ENCODE measurements at regions not wholly inside any gene's neighbourhood (a gene's known extent, or its start where the extent isn't known, plus 50 kb on each side); places are given as distances from the start of the nearest gene placed in this dataset.

DNA sequence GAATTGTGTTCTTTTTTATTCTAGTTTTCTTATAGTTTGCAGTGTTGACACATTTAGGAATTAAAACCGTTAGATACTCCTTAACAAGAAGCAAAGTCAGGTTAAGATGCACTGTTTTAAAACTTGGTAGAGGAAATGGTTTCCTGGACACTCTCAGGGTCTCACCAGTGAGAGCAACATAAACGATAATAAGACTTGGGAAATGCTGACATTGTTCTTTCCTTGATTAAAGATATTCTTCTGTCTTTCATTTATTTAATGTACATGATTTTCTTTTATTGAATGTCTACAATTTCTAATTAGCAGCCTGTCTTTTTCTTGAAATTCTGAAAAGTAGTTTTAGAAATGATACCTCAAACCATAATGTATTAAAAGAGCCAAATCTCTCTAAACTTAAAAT is 707.9 kb upstream of the CHD1 start:
- DNase-seq, result no peak
- Histone ChIP-seq H2BK15ac (ENCODE audit: low read depth, low read length) (no peak overlapping the region), H2BK12ac (ENCODE audit: insufficient read length, low read depth, low read length) (no peak overlapping the region), H3K79me2 (ENCODE audit: insufficient read depth, low read length) (no peaks in the 10 kb centered on the region), H4K8ac (replicated peaks; ENCODE audit: insufficient read length, low read depth, low read length) (no peak overlapping the region), H3K79me1 (ENCODE audit: insufficient read depth, low read depth, low read length, poor library complexity, severe bottlenecking) (no peaks in the 10 kb centered on the region), H3K56ac (ENCODE audit: insufficient read length, low read depth, low read length) (no peak overlapping the region), H3K9ac (ENCODE audit: extremely low read depth, insufficient read length, low read length) (no peak overlapping the region), H4K5ac (ENCODE audit: insufficient read length, low read depth, low read length) (no peak overlapping the region), H2BK120ac (ENCODE audit: low read depth, low read length, poor library complexity, severe bottlenecking) (no peak overlapping the region), H3K27ac (ENCODE audit: insufficient read length, low read depth, low read length) (no peak overlapping the region), H2AK5ac (ENCODE audit: insufficient read length, low read length) (no peak overlapping the region), H3K18ac (ENCODE audit: insufficient read length, low read depth, low read length) (no peak overlapping the region), H3T11ph (ENCODE audit: low read length) (no peak overlapping the region), H3K4me1 (ENCODE audit: insufficient read depth, low read length) (no peaks in the 10 kb centered on the region), H3K23ac (ENCODE audit: insufficient read length, low read depth, low read length) (no peak overlapping the region), H3K4ac (ENCODE audit: low read depth, low read length) (no peak overlapping the region), H2BK5ac (ENCODE audit: insufficient read length, low read length) (no peak overlapping the region), H3K4me2 (ENCODE audit: insufficient read depth, insufficient read length, low read length) (no peak overlapping the region), H4K91ac (ENCODE audit: insufficient read length, low read depth, low read length) (no peak overlapping the region), H3K27me3 (ENCODE audit: insufficient read depth, low read length) (no peaks in the 10 kb centered on the region), H3K9me3 (ENCODE audit: control insufficient read depth, low read depth, low read length) (no peaks in the 10 kb centered on the region), H4K20me1 (ENCODE audit: control insufficient read depth, insufficient read depth, insufficient read length) (no peaks in the 10 kb centered on the region), H2AFZ (ENCODE audit: low read length) (no peak overlapping the region), H2BK20ac (ENCODE audit: low read depth, low read length, poor library complexity, severe bottlenecking) (no peak overlapping the region), H3K14ac (ENCODE audit: insufficient read depth, low read length) (no peak overlapping the region), H3K23me2 (ENCODE audit: insufficient read length, low read depth, low read length, poor library complexity, severe bottlenecking) (no peaks in the 10 kb centered on the region)
- Mint-ChIP-seq H3K4me3 (no peak overlapping the region), H3K27me3 (ENCODE audit: low read depth) (no peaks in the 10 kb centered on the region), H3K27ac (no peak overlapping the region), H3K9me3 (peaks cover 0 to 2% of the 10 kb centered on the region in 2 experiments; a peak in 1 of 5 replicates), H3K36me3 (ENCODE audit: insufficient read depth in 1 of 3, low read depth in 3 of 3) (no peaks in the 10 kb centered on the region), H3K4me1 (no peaks in the 10 kb centered on the region)
- no CpG with 5 or more reads among the region's 2 CpGs for WGBS (ENCODE audit: extremely low coverage, insufficient read length, low lambda C conversion rate)
- TF ChIP-seq, protein P1, sequence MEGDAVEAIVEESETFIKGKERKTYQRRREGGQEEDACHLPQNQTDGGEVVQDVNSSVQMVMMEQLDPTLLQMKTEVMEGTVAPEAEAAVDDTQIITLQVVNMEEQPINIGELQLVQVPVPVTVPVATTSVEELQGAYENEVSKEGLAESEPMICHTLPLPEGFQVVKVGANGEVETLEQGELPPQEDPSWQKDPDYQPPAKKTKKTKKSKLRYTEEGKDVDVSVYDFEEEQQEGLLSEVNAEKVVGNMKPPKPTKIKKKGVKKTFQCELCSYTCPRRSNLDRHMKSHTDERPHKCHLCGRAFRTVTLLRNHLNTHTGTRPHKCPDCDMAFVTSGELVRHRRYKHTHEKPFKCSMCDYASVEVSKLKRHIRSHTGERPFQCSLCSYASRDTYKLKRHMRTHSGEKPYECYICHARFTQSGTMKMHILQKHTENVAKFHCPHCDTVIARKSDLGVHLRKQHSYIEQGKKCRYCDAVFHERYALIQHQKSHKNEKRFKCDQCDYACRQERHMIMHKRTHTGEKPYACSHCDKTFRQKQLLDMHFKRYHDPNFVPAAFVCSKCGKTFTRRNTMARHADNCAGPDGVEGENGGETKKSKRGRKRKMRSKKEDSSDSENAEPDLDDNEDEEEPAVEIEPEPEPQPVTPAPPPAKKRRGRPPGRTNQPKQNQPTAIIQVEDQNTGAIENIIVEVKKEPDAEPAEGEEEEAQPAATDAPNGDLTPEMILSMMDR (conservative IDR thresholded peaks at IDR 0.05), result no peak
